Fibroblast of villous mesenchyme (primary cell): ENCODE measurements at regions not wholly inside any gene's neighbourhood (a gene's known extent, or its start where the extent isn't known, plus 50 kb on each side); places are given as distances from the start of the nearest gene placed in this dataset.
"Not testable (repeated sequence)": the region's sequence is repeated elsewhere in the genome, so short reads cannot be mapped to it uniquely, and the experiment has no call there.

Experiments
- DNase-seq: peaks from one replicate; pipeline ENCODE4 v3.0.0-alpha.2; 2010; ENCODE audit warnings: low read depth
- H3K4me3 ChIP-seq: 2 replicates; pipeline ENCODE4 v1.5.1; 2011; ENCODE audit warnings: low read depth, mild to moderate bottlenecking, low read length
- TF ChIP-seq, protein P1 (sequence below): IDR thresholded peaks from 2 replicates; pipeline ENCODE4 v1.5.1; 2012; ENCODE audit warnings: low read depth, mild to moderate bottlenecking, low read length; ENCODE audit not compliant: insufficient read depth

DNA sequence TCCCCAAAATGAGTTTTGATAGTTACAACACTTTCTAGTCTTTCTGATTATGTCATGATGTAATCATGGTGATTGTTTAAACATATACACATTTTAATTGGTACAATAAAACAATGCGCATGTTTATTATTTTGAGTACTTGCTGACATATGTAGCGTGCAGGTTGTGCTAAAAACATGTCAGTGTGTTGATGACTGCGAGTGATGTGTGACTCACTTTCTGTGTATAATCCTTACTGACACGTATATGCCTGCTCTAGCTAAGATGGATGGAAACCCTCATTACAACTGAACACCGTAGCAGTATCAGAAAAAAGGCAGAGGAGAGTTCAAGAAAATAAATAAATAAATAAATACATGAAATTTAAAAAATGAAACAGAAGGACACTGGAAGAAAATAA lies 1552.4 kb upstream of the FLRT2 start:
- no peak for DNase-seq
- TF ChIP-seq, protein P1, sequence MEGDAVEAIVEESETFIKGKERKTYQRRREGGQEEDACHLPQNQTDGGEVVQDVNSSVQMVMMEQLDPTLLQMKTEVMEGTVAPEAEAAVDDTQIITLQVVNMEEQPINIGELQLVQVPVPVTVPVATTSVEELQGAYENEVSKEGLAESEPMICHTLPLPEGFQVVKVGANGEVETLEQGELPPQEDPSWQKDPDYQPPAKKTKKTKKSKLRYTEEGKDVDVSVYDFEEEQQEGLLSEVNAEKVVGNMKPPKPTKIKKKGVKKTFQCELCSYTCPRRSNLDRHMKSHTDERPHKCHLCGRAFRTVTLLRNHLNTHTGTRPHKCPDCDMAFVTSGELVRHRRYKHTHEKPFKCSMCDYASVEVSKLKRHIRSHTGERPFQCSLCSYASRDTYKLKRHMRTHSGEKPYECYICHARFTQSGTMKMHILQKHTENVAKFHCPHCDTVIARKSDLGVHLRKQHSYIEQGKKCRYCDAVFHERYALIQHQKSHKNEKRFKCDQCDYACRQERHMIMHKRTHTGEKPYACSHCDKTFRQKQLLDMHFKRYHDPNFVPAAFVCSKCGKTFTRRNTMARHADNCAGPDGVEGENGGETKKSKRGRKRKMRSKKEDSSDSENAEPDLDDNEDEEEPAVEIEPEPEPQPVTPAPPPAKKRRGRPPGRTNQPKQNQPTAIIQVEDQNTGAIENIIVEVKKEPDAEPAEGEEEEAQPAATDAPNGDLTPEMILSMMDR: no peak

DNA sequence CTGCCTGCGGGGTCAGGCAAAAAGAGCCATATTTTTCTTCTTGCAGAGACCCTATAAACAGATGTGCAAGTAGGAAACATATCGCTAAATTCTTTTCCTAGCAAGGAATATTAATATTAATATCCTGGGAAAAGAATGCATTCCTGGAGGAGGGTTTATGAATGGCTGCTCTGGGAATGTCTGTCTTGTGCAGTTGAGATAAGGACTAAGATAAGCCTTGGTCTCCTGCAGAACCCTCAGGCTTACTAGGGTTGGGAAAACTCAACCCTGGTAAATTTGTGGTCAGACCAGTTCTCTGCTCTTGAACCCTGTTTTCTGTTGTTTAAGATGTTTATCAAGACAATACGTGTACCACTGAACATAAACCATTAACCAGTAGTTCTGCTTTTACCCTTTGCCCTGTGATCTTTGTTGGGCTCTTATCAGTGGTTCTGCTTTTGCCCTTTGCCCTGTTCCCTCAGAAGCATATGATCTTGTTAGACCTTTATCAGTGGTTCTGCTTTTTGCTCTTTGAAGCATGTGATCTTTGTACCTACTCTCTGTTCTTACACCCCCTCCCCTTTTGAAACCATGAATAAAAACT lies 1548.2 kb upstream of the FLRT2 start:
- DNase-seq, H3K4me3 ChIP-seq: not testable (repeated sequence)

More for the DNA sequence above, 1552.4 kb upstream of the FLRT2 start:
- H3K4me3 ChIP-seq: no peak overlapping the region

DNA sequence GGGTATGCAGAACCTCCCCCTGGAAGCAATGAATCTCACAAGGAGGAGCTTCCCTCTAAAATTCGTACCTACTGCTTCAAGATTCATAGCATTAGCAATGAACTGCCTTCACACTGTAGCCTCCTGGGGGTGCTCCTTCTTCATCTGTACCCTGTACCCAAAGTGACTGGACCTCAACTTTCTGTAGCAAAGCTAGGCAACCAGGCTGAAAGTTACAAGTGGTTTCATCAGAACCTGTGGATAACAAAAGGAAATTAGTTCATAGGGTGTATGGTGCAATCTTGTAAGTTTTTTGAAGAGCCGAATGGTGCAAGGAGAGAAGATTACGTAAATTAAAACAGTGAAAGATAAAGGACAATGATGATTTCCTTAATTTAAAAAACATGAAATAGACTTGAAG lies 1541.7 kb upstream of the FLRT2 start:
- TF ChIP-seq, protein P1: peak; percentile 10
- peak; percentile 48 for DNase-seq
- H3K4me3 ChIP-seq: no peak overlapping the region

GRCh38 chr14:83991666-83992065 lies 1538.3 kb upstream of the FLRT2 start:
- TF ChIP-seq, protein P1: no peak

GRCh38 chr14:83992857-83993256 lies 1537.1 kb upstream of the FLRT2 start:
- TF ChIP-seq, protein P1: no peak
- DNase-seq: no peak
- no peak overlapping the region for H3K4me3 ChIP-seq

More at GRCh38 chr14:83991666-83992065, 1538.3 kb upstream of the FLRT2 start:
- no peak for DNase-seq
- no peak overlapping the region for H3K4me3 ChIP-seq

DNA sequence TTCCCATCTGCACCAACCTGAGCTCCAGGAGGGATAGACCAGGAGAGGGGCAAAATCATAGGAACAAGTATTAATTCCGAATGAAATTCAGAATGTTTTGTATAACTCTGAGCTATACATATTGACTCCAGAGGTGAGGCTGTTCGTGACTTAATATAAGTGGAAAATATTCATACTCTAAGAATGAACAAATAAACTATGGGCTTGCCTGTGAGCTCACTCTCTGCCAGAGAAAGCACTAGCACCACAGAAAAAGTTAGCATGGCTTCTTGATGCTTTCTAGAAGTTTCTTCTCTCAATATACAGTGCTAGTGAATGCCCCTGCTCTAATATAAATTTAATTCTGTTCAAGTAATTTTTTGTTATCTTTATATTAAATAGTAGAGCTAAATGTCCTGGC lies 1536.4 kb upstream of the FLRT2 start:
- TF ChIP-seq, protein P1: no peak
- DNase-seq: no peak
- no peak overlapping the region for H3K4me3 ChIP-seq

- TF ChIP-seq, protein P1: no peak
- peak; percentile 20 for DNase-seq
- H3K4me3 ChIP-seq: no peak overlapping the region
Observed at GRCh38 chr14:83994020-83994419, 1535.9 kb upstream of the FLRT2 start.
